Activated naive CD4-positive, alpha-beta T cell treated with anti-CD3 and anti-CD28 coated beads, Interleukin-2, amount 10 ng/mL, durations not matched to agents 7 days and 5 days (primary cell): ENCODE measurements at regions not wholly inside any gene's neighbourhood (a gene's known extent, or its start where the extent isn't known, plus 50 kb on each side); places are given as distances from the start of the nearest gene placed in this dataset.

Source experiments
- CTCF ChIA-PET: fragments of 350-600 bp; sonication (Branson Sonifier 250); formaldehyde crosslinking; loops from one replicate; lab custom pipeline; 2021; ENCODE audit warnings: antibody characterized with exemption; lab: Charles Lee
- DNase-seq: peaks from one replicate; pipeline ENCODE4 v3.0.0-alpha.2; 2020
- H3K27ac Mint-ChIP-seq: one replicate; pipeline ENCODE4 v1.8.0; 2021; ENCODE audit warnings: mild to moderate bottlenecking, moderate library complexity, mixed read lengths
- H3K27me3 Mint-ChIP-seq: one replicate; pipeline ENCODE4 v1.8.0; 2021; ENCODE audit warnings: mild to moderate bottlenecking, mixed read lengths
- H3K36me3 Mint-ChIP-seq: one replicate; pipeline ENCODE4 v1.8.0; 2021; ENCODE audit warnings: mixed read lengths
- H3K4me1 Mint-ChIP-seq: one replicate; pipeline ENCODE4 v1.8.0; 2021; ENCODE audit warnings: mixed read lengths
- H3K4me3 Mint-ChIP-seq: one replicate; pipeline ENCODE4 v1.8.0; 2021; ENCODE audit warnings: mild to moderate bottlenecking, moderate library complexity, mixed read lengths
- H3K9me3 Mint-ChIP-seq: one replicate; pipeline ENCODE4 v1.8.0; 2021; ENCODE audit warnings: mixed read lengths

- DNase-seq, result no peak
- H3K36me3 Mint-ChIP-seq, result no peaks in the 10 kb centered on the region
- no peaks in the 10 kb centered on the region for H3K27me3 Mint-ChIP-seq
- no peak overlapping the region for H3K4me3 Mint-ChIP-seq
- no peaks in the 10 kb centered on the region for H3K9me3 Mint-ChIP-seq
- no peaks in the 10 kb centered on the region for H3K4me1 Mint-ChIP-seq
- CTCF ChIA-PET, result no interaction called here
- H3K27ac Mint-ChIP-seq, result no peak overlapping the region
Observed at GRCh38 chr17:5933430-5933829, 136.7 kb upstream of the WSCD1 start.

DNA sequence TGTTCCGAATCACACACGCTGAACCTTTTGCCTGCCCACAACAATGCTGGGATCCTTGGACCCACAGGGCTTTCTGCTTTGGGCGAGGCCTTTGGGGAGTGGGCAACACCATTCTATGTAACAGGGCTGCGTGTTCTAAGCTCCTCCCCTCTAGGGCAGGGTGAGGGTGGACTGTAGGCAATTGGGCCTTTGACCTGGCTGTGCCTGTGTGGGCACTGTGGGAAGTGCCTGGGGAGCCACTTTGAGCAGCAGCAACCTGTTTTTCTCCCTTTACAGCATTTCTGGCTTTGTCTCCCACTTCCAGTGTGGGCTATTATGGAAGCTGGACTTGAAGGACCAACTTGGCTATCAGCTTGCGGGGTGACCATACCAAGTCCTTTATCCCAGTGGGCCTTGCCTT is 128.9 kb upstream of the WSCD1 start:
- DNase-seq, result no peak
- H3K9me3 Mint-ChIP-seq, result no peaks in the 10 kb centered on the region
- CTCF ChIA-PET, result no interaction called here
- H3K4me1 Mint-ChIP-seq, result no peaks in the 10 kb centered on the region
- H3K36me3 Mint-ChIP-seq, result no peaks in the 10 kb centered on the region
- H3K27me3 Mint-ChIP-seq, result peaks cover 4% of the 10 kb centered on the region
- H3K4me3 Mint-ChIP-seq, result no peak overlapping the region
- H3K27ac Mint-ChIP-seq, result no peak overlapping the region

DNA sequence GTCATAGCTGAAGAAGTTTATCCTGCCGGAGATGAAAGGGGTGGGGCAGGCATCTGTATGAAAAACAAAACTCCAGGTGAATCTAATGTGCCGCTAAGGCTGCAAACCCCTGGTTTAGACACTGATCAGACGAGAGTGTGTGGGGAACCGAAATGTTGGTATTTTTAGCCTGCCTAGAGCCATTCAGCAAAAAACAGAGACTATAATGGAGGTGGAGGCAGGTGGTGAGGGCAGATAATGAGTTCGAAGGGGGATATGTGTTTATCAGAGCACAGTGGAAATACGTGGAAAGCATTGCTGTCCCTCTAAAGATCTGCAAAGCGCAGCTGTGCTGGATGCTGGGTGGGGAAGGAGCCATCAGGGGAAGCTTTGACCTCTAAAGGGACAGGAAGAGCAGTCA is 127.5 kb upstream of the WSCD1 start:
- CTCF ChIA-PET, result no interaction called here
- no peak for DNase-seq
- Mint-ChIP-seq H3K27ac (no peak overlapping the region), H3K36me3 (no peaks in the 10 kb centered on the region), H3K4me3 (no peak overlapping the region), H3K27me3 (peaks cover 10% of the 10 kb centered on the region), H3K9me3 (no peaks in the 10 kb centered on the region), H3K4me1 (no peaks in the 10 kb centered on the region)

DNA sequence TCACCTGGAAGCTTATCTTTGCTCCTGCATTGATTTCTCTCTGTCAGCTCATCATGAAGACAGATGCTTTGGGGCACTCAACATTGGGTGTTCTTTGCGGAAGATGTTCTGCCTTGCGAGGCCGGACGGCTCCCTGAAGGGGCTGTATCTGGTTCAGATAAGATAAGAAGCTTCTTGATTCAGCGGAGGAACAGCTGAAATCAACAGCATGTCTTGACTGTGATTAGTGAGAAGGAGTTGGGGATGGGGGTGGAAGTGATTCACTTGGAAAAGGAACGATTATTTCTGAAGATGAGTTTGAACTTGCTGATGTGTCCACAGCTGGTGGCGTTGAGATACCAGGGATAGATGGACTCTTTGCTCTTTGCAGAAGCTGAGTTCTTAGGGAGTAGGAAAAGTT is 126.9 kb upstream of the WSCD1 start:
- H3K4me3 Mint-ChIP-seq, result no peak overlapping the region
- no peak for DNase-seq
- H3K36me3 Mint-ChIP-seq, result no peaks in the 10 kb centered on the region
- H3K4me1 Mint-ChIP-seq, result no peaks in the 10 kb centered on the region
- H3K27ac Mint-ChIP-seq, result no peak overlapping the region
- H3K27me3 Mint-ChIP-seq, result peaks cover 10% of the 10 kb centered on the region
- no peaks in the 10 kb centered on the region for H3K9me3 Mint-ChIP-seq
- CTCF ChIA-PET, result no interaction called here

GRCh38 chr17:5943982-5944381 is 126.2 kb upstream of the WSCD1 start:
- H3K27ac Mint-ChIP-seq, result no peak overlapping the region
- H3K9me3 Mint-ChIP-seq, result no peaks in the 10 kb centered on the region

DNA sequence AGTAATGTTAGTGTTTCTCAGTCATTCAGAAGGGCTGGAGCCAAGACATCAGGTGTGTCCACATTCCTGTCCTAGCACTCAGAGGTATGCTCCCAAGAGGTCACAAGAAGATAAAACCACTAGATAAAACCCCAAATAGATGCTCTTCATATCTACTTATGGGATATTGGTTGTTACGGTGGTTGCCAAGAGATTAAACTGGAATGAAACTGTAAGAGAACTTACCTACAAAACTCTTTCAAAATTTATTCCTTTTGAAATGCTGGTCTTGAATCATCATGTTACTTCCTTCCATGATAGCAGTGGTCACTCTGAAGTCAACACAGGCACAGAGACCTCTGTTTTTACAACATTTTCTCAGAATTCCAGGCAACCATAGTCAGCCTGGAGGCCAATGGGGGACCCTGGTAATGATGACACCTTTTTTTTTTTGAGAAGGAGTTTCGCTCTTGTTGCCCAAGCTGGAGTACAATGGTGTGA is 122.4 kb upstream of the WSCD1 start:
- H3K4me3 Mint-ChIP-seq, result no peak overlapping the region
- no peaks in the 10 kb centered on the region for H3K4me1 Mint-ChIP-seq
- no peaks in the 10 kb centered on the region for H3K9me3 Mint-ChIP-seq
- CTCF ChIA-PET, result no interaction called here
- no peak overlapping the region for H3K27ac Mint-ChIP-seq
- no peaks in the 10 kb centered on the region for H3K36me3 Mint-ChIP-seq
- DNase-seq, result no peak
- H3K27me3 Mint-ChIP-seq, result peaks cover 18% of the 10 kb centered on the region

More at GRCh38 chr17:5943982-5944381, 126.2 kb upstream of the WSCD1 start:
- CTCF ChIA-PET, result no interaction called here
- peaks cover 10% of the 10 kb centered on the region for H3K27me3 Mint-ChIP-seq
- H3K4me3 Mint-ChIP-seq, result no peak overlapping the region
- no peak for DNase-seq
- no peaks in the 10 kb centered on the region for H3K36me3 Mint-ChIP-seq
- H3K4me1 Mint-ChIP-seq, result no peaks in the 10 kb centered on the region

GRCh38 chr17:5948811-5949210 is 121.4 kb upstream of the WSCD1 start:
- CTCF ChIA-PET, result no interaction called here
- Mint-ChIP-seq H3K27ac (no peak overlapping the region), H3K27me3 (peaks cover 14% of the 10 kb centered on the region), H3K36me3 (no peaks in the 10 kb centered on the region), H3K4me1 (no peaks in the 10 kb centered on the region), H3K9me3 (no peaks in the 10 kb centered on the region), H3K4me3 (no peak overlapping the region)
- DNase-seq, result no peak

GRCh38 chr17:5950878-5951277 is 119.3 kb upstream of the WSCD1 start:
- Mint-ChIP-seq H3K4me1 (no peaks in the 10 kb centered on the region), H3K9me3 (peaks cover 3% of the 10 kb centered on the region), H3K27ac (no peak overlapping the region), H3K36me3 (no peaks in the 10 kb centered on the region), H3K4me3 (no peak overlapping the region), H3K27me3 (peaks cover 14% of the 10 kb centered on the region)
- no peak for DNase-seq
- CTCF ChIA-PET, result no interaction called here

DNA sequence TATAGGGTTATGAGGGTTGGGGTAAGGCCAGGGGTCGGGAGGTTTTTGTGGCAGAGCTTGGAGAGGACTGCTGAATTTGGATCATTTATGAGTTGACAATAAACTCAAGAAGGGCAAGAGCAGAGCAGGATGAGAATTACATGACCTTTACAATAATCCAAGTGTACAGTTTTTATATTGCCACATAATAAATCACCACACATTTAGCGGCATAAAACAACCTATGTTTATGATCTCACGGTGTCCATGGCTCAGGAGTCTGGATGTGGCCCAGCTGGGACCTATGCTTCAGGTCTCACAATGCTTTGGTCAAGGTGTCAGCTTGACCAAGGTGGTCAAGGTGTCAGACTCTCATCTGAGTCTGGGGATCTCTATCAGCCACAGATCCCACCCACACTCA is 118.3 kb upstream of the WSCD1 start:
- Mint-ChIP-seq H3K27ac (no peak overlapping the region), H3K9me3 (peaks cover 6% of the 10 kb centered on the region), H3K4me3 (no peak overlapping the region), H3K27me3 (peaks cover 10% of the 10 kb centered on the region), H3K36me3 (no peaks in the 10 kb centered on the region), H3K4me1 (no peaks in the 10 kb centered on the region)
- CTCF ChIA-PET, result no interaction called here
- DNase-seq, result no peak

DNA sequence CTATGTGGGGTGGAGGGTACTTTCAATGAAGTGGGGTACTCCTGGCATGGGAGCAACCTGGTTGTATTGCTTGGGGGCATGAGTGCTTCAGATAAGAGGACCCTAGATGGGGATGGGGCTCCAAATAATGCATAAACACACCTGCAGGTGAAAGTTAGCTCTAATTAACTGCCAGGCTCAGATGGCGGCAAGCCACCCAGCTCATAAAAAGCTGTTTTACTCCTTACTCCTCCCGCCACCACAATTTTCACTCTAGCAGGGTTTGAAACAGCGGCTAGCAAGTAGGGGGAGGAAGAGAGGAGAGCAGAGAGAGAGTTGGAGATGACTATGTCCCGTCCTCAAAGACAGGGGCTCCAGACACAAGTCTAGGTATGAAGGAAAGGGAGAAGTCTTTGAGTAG is 117.7 kb upstream of the WSCD1 start:
- no peak overlapping the region for H3K27ac Mint-ChIP-seq
- CTCF ChIA-PET, result no interaction called here
- H3K4me3 Mint-ChIP-seq, result no peak overlapping the region
- H3K27me3 Mint-ChIP-seq, result peaks cover 8% of the 10 kb centered on the region
- H3K4me1 Mint-ChIP-seq, result no peaks in the 10 kb centered on the region
- peaks cover 6% of the 10 kb centered on the region for H3K9me3 Mint-ChIP-seq
- H3K36me3 Mint-ChIP-seq, result no peaks in the 10 kb centered on the region
- DNase-seq, result no peak

- no peak overlapping the region for H3K4me3 Mint-ChIP-seq
- peaks cover 6% of the 10 kb centered on the region for H3K9me3 Mint-ChIP-seq
- CTCF ChIA-PET, result no interaction called here
- no peaks in the 10 kb centered on the region for H3K4me1 Mint-ChIP-seq
- peaks cover 3% of the 10 kb centered on the region for H3K27me3 Mint-ChIP-seq
- H3K27ac Mint-ChIP-seq, result no peak overlapping the region
- H3K36me3 Mint-ChIP-seq, result no peaks in the 10 kb centered on the region
- no peak for DNase-seq
Observed at GRCh38 chr17:5955764-5956163, 114.4 kb upstream of the WSCD1 start.

- no peaks in the 10 kb centered on the region for H3K4me1 Mint-ChIP-seq
- H3K36me3 Mint-ChIP-seq, result no peaks in the 10 kb centered on the region
- CTCF ChIA-PET, result no interaction called here
- H3K4me3 Mint-ChIP-seq, result no peak overlapping the region
- H3K9me3 Mint-ChIP-seq, result peaks cover 6% of the 10 kb centered on the region
- no peak for DNase-seq
- no peaks in the 10 kb centered on the region for H3K27me3 Mint-ChIP-seq
- H3K27ac Mint-ChIP-seq, result no peak overlapping the region
Observed at GRCh38 chr17:5958850-5959249, 111.3 kb upstream of the WSCD1 start.

DNA sequence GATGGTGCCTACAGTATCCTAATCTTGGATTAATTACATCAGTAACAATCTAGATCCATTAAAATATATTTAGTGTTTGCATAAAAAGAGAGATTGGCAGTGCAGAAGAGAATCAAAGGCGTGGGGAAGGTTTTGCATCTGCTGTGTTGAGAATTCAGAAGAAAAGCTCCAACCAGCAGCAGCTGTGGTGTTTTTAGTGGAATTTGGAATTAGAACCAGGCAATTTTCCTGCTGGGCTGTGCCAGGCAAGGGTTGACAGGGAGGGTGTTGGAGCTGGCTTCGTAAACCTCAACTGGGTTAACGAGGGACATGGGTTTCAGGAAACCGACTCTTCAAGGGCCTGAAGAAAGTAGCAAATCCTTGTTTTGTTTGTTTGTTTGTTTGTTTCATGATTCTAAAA is 107.8 kb upstream of the WSCD1 start:
- H3K27me3 Mint-ChIP-seq, result no peaks in the 10 kb centered on the region
- no peaks in the 10 kb centered on the region for H3K9me3 Mint-ChIP-seq
- CTCF ChIA-PET, result no interaction called here

DNA sequence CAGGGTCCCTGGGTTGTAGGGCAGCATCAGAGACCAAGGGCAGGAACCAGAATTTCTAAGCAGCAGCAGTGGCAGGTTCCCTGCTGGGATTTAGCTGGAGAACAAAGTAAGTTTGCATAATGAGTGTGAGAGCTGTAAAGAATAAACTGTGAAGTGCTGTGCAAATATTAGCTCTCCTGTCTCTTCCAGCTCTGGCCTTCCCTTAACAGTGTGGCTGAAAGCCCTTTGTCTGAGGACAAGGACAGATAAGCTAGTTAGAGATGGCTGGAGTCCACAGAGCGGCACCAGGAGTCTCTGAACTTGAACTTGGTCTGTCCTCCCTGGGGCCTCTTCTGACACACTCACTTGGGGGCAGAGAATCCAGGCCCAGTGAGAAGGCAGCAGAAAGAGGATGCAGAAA is 98.2 kb upstream of the WSCD1 start:
- no peak overlapping the region for H3K27ac Mint-ChIP-seq
- no peaks in the 10 kb centered on the region for H3K27me3 Mint-ChIP-seq

More for the DNA sequence above, 107.8 kb upstream of the WSCD1 start:
- Mint-ChIP-seq H3K4me1 (no peaks in the 10 kb centered on the region), H3K36me3 (no peaks in the 10 kb centered on the region), H3K27ac (no peak overlapping the region), H3K4me3 (no peak overlapping the region)
- no peak for DNase-seq

DNA sequence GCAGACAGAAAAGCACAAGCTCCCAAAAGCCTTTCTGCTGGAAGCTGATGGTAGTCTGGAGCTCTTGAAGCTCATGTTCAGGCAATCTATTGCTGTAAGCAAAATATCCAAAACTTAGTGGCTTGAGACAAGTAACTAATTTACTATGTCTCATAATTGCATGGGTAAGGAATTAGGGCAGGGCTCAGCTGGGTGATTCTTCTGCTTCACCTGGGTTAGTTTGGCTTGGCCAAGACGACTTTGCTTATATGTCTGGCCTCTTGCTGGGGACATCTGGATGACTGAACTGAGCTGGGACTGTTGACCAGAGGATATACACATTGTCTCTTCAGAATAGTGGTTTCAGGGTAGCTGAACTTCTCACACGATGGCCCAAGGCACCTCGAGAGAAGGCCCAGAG is 96.8 kb upstream of the WSCD1 start:
- no peak overlapping the region for H3K4me3 Mint-ChIP-seq
- CTCF ChIA-PET, result no interaction called here
- no peak overlapping the region for H3K27ac Mint-ChIP-seq
- H3K36me3 Mint-ChIP-seq, result no peaks in the 10 kb centered on the region
- H3K27me3 Mint-ChIP-seq, result peaks cover 4% of the 10 kb centered on the region
- H3K9me3 Mint-ChIP-seq, result peaks cover 14% of the 10 kb centered on the region
- no peaks in the 10 kb centered on the region for H3K4me1 Mint-ChIP-seq
- DNase-seq, result no peak

More for the DNA sequence above, 98.2 kb upstream of the WSCD1 start:
- no peak for DNase-seq
- Mint-ChIP-seq H3K4me3 (no peak overlapping the region), H3K4me1 (no peaks in the 10 kb centered on the region), H3K9me3 (peaks cover 20% of the 10 kb centered on the region), H3K36me3 (no peaks in the 10 kb centered on the region)
- CTCF ChIA-PET, result no interaction called here

GRCh38 chr17:5975661-5976060 is 94.5 kb upstream of the WSCD1 start:
- Mint-ChIP-seq H3K4me1 (no peaks in the 10 kb centered on the region), H3K36me3 (no peaks in the 10 kb centered on the region), H3K9me3 (peaks cover 9% of the 10 kb centered on the region), H3K4me3 (no peak overlapping the region), H3K27ac (no peak overlapping the region), H3K27me3 (peaks cover 4% of the 10 kb centered on the region)
- no peak for DNase-seq
- CTCF ChIA-PET, result no interaction called here
